Mesodermal cell (in vitro differentiated cells): ENCODE measurements at regions not wholly inside any gene's neighbourhood (a gene's known extent, or its start where the extent isn't known, plus 50 kb on each side); places are given as distances from the start of the nearest gene placed in this dataset.
"Not testable (repeated sequence)": the region's sequence is repeated elsewhere in the genome, so short reads cannot be mapped to it uniquely, and the experiment has no call there.

ENCODE experiments used
- H3K27ac ChIP-seq: 2 replicates; pipeline ENCODE4 v1.7.0; 2013; ENCODE audit warnings: mild to moderate bottlenecking, low read depth, low read length, moderate library complexity; ENCODE audit not compliant: severe bottlenecking
- H3K36me3 ChIP-seq: 2 replicates; pipeline ENCODE4 v1.7.1; 2013; ENCODE audit warnings: mild to moderate bottlenecking, low read length, moderate library complexity; ENCODE audit not compliant: control insufficient read depth, insufficient read depth
- H3K4me1 ChIP-seq: one replicate; pipeline ENCODE4 v1.7.1; 2013; ENCODE audit warnings: mild to moderate bottlenecking, low read length; ENCODE audit not compliant: insufficient read depth, control insufficient read depth, poor library complexity, severe bottlenecking
- H3K4me3 ChIP-seq: 2 replicates; pipeline ENCODE4 v1.7.0; 2013; ENCODE audit warnings: low read length, control low read depth, mild to moderate bottlenecking; ENCODE audit not compliant: insufficient read depth, poor library complexity, severe bottlenecking; ENCODE audit errors: extremely low read depth
- H3K9me3 ChIP-seq: 2 replicates; pipeline ENCODE4 v1.7.1; 2013; ENCODE audit warnings: mild to moderate bottlenecking, low read length, moderate library complexity; ENCODE audit not compliant: control insufficient read depth
- WGBS, 2 experiments: methylation state at CpG; one replicate each; pipeline ENCODE4 v1.1.5; 2013; ENCODE audit warnings: missing lambda C conversion rate in 2 of 2; ENCODE audit not compliant: insufficient coverage in 2 of 2; 5-methylcytosine and 5-hydroxymethylcytosine counted together

DNA sequence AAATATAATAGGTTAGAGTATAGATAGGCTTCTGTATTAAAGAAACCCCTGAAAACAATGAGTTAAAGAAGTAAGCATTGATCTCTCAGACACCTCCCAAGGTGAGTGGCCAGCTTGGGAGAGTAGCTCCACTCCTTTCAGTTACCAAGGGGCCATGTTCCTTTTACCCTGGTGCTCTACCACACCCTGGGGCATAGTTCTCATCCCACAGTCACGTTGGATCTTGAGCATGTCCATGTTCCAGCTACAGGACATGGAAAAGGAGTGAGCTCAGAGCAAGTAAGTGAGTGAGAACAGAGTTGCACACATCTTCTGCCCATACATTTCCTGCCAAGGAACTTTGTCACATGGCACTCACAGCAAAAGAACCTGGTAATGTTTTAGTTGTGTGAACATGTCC is 325.9 kb upstream of the SLC39A10 start:
- no peaks in the 10 kb centered on the region for H3K36me3 ChIP-seq
- no peak overlapping the region for H3K27ac ChIP-seq
- H3K4me3 ChIP-seq, result no peak overlapping the region
- no peaks in the 10 kb centered on the region for H3K4me1 ChIP-seq
- WGBS, 2 experiments, result no CpG with 5 or more reads among the region's 1 CpG
- no peaks in the 10 kb centered on the region for H3K9me3 ChIP-seq

DNA sequence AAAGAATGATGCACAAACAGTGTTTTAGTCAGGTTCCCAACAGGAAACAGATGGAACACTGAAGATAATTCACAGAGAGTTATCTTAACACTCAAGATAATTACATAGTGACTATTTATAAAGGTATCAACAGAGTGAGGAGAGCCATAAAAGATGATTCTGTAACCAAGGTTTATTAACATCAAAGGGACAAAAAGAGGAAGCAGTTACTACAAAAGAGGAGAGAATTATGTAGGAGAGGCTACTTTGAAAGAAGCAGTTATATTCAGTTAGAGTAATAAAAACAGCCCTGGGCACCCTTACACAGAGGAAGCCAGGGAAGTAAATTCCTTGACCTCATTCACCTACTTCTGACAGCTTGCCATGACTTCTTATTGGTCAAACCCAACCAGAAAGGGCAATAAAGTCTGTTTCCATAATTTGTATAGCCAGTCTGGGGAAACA is 326.5 kb upstream of the SLC39A10 start:
- no peaks in the 10 kb centered on the region for H3K36me3 ChIP-seq
- H3K4me1 ChIP-seq, result no peaks in the 10 kb centered on the region
- H3K4me3 ChIP-seq, result no peak overlapping the region
- H3K9me3 ChIP-seq, result no peaks in the 10 kb centered on the region
- H3K27ac ChIP-seq, result peak overlapping the region; percentile 18

DNA sequence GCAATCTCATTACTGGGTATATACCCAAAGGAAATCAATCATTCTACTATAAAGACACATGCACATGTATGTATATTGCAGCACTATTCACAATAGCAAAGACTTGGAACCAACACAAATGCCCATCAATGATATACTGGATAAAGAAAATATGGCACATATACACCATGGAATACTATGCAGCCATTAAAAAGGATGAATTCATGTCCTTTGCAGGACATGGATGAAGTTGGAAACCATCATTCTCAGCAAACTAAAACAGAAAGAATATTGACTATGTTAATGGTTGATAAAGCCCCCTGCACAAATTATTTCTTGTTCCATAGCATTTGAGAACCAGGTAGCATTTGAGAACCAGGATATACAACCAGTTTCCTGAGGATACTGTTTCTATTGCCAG is 327.2 kb upstream of the SLC39A10 start:
- not testable (repeated sequence) for H3K4me3 ChIP-seq, H3K36me3 ChIP-seq, H3K9me3 ChIP-seq, H3K27ac ChIP-seq, H3K4me1 ChIP-seq

DNA sequence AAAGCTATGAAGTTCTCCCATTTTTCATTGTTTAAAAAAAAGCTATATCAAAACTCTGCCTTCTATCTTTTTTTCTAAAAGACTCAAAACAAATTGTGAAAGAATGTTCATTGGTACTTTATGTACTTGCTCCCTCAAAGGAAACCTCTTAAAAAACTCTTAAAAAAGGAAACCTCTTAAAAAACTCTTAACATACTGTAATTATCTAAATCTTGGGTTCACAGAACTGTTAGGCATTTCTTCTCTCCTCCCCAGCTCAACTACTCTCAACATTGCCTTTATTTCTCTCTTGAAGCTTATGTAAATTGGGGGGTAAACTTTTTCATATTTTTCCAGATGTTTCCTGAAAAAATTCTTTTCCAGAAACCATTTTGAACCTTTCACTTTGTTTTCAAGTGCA is 330.5 kb upstream of the SLC39A10 start:
- Histone ChIP-seq H3K4me1 (no peaks in the 10 kb centered on the region), H3K27ac (no peak overlapping the region), H3K9me3 (no peaks in the 10 kb centered on the region), H3K36me3 (no peaks in the 10 kb centered on the region), H3K4me3 (no peak overlapping the region)

DNA sequence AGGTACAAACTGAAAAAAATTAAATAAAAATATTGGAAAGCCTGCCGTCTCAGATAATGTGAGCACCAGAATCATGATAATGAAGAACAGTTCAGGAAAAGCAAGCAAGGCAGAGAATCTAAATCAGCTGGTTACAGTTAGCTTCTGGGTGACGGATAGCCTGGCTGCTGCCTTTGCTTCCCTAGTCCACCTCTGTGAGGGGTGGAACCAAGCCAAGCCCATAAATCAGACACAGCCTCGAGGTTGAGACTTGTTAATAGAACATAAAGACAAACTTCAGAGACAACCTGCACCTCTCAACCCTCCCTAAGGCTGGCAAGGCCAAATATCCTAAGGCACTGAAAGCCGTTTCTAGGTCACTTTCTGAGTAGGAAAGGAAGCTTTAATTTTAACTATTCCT is 334.7 kb upstream of the SLC39A10 start:
- WGBS, 2 experiments, result 73 to 100% methylated on average over 2 of the region's 4 CpGs
- no peaks in the 10 kb centered on the region for H3K36me3 ChIP-seq
- H3K4me3 ChIP-seq, result no peak overlapping the region
- H3K27ac ChIP-seq, result no peak overlapping the region
- H3K4me1 ChIP-seq, result peaks cover 4% of the 10 kb centered on the region
- H3K9me3 ChIP-seq, result no peaks in the 10 kb centered on the region

DNA sequence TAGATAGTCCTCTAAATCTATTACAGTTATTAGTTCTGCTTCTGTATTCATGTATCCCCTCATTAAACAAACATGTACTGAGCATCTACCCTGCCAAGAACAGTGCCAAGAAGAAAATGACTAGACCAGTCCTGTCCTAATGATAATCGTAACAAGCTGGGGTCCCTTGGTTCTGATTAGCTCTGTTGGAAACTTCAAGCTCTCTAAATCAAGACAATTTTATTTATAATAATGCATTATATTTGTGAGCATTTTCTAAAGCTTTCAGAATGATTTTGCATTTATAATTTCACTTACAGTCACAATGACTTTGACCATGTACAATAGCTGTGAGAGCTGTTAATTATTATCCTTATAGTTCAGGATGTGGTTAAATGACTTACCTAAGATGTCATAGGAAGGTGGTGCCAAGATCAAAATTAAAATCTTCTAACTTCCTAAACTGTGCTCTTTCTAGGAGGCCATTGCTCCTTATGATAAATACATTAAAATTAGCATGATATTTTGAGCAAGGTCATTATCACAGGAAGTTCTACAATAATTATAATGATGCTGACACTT is 336.5 kb upstream of the SLC39A10 start:
- WGBS, 2 experiments, result no CpG with 5 or more reads among the region's 1 CpG
- no peaks in the 10 kb centered on the region for H3K9me3 ChIP-seq
- H3K27ac ChIP-seq, result no peak overlapping the region
- no peaks in the 10 kb centered on the region for H3K36me3 ChIP-seq
- peaks cover 4% of the 10 kb centered on the region for H3K4me1 ChIP-seq
- H3K4me3 ChIP-seq, result no peak overlapping the region

DNA sequence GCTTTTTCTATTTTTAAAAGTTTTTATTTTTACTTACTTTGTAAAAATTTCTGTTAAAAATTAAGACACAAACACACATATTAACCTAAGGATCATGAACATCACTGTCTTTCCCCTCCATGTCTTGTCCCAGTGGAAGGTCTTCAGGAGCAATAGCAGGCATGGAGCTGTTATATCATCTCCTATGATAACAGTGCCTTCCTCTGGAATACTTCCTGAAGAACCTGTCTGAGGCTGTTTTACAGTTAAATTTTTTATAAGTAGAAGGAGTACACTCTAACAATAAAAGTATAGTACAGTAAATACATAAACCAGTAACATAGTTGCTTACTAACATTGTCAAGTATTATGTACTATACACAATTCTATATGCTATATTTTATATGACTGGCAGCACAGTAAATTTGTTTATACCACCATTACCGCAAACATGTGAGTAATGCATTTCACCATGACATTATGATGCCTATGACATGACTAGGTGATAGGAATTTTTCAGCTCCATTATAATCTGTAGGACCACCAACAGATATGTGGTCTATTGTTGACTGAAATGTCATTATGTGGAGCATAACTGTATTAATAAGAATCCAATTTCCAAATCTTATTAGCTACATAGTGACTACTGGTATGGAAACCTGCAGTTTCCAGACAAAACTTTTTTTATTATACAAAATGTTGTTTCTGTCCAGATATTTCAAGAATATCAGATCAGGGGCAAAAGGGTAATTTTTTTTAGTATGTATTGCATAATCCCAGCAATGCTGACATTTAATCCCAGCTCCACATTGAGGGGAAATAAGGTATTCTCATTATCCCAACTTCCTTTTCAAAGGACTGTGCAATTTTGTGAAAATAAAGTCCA is 337.2 kb upstream of the SLC39A10 start:
- Histone ChIP-seq H3K9me3 (no peaks in the 10 kb centered on the region), H3K27ac (no peak overlapping the region), H3K4me1 (peaks cover 4% of the 10 kb centered on the region), H3K4me3 (no peak overlapping the region), H3K36me3 (no peaks in the 10 kb centered on the region)
- no CpG with 5 or more reads among the region's 1 CpG for WGBS, 2 experiments

DNA sequence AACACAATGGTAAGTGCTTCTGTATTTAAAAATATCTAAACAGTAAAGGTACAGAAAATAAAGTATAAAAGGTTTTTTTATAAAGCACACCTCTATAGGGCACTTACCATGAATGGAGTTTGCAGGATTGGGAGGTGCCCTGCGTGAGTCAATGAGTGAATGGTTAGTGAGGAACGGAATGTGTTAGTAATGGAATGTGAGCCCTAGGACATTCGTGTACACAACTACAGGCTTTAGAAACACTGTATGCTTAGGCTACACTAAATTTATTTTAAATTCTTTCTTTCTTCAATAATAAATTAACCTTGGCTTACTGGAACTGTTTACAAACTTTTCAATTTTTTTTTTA is 337.9 kb upstream of the SLC39A10 start:
- Histone ChIP-seq H3K27ac (no peak overlapping the region), H3K4me1 (peaks cover 4% of the 10 kb centered on the region), H3K4me3 (no peak overlapping the region), H3K36me3 (no peaks in the 10 kb centered on the region), H3K9me3 (no peaks in the 10 kb centered on the region)
- 50 to 72% methylated on average over 2 of the region's 3 CpGs for WGBS, 2 experiments

DNA sequence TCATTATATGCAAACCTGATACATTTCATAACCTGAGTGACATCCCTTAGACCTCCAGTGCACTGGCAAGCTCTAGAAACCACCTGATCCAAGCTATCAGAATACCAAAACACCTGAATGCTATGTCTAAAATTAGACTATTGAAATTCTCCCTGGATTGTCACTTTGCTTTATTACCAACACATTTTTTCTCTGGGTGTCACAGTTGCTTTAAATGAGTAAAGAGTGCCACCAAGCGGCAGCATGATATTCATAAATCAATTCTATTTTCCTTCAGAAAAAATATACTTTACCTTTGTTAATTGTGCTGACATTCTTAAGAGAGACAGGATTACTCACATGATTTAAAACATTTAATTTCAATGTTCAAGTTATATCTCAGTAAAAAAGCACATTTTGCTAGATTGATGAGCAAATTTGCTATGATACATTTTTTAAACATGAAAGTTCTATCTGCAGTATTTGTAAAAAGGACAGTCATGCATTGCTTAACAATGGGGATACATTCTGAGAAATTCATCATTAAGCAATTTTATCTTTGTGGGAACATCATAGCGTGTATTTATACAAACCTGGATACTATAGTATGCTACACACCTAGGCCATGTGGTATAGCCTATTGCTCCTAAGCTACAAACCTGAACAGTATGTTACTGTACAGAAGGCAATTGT is 338.4 kb upstream of the SLC39A10 start:
- Histone ChIP-seq H3K36me3 (no peaks in the 10 kb centered on the region), H3K27ac (no peak overlapping the region), H3K4me1 (peaks cover 4% of the 10 kb centered on the region), H3K4me3 (no peak overlapping the region), H3K9me3 (no peaks in the 10 kb centered on the region)
- WGBS, 2 experiments, result no CpG with 5 or more reads among the region's 2 CpGs

DNA sequence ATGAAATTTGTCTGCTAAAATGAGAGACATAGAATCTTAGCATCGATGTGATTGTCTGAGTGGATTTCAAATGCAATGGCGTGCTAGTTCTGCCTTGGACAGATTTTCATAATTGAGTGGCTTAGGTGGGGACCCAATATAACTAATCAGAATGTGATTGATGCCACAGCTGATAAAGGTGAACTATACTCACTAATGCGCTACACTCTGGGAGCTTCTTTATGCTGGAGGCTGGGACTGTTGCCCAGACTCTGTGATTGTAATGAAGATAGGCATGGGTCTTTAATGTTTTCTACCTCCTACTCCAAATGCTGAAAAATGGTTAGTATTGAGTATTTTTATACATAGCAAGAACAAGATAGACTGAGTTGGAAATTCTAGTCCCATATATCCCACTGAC is 339.5 kb upstream of the SLC39A10 start:
- WGBS, 2 experiments, result 100% methylated on average over 1 to 2 of the region's 3 CpGs
- Histone ChIP-seq H3K9me3 (no peaks in the 10 kb centered on the region), H3K27ac (no peak overlapping the region), H3K4me1 (peaks cover 4% of the 10 kb centered on the region), H3K36me3 (no peaks in the 10 kb centered on the region), H3K4me3 (no peak overlapping the region)

DNA sequence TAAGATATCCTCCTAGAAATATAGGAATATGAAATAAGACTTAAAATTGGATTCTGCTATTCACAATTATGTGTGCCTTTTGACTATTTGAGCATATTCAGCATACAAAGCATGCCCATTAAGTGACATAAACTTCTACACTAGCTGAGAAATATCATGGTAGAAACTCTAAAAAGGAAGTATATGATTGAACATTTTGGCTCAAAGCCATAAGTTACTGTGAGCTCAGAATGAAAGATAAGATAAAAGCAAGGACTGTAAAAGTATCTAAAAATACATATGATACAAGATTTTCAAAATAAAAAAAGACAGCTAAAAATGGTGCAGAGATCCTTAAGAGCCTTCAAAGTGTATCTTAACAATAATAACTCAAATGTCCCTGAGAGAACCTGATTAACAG is 340.5 kb upstream of the SLC39A10 start:
- Histone ChIP-seq H3K27ac (no peak overlapping the region), H3K9me3 (no peaks in the 10 kb centered on the region), H3K4me3 (no peak overlapping the region), H3K4me1 (peaks cover 4% of the 10 kb centered on the region), H3K36me3 (no peaks in the 10 kb centered on the region)
